Esophagus muscularis mucosa (tissue), 4 donors: ENCODE measurements at regions not wholly inside any gene's neighbourhood (a gene's known extent, or its start where the extent isn't known, plus 50 kb on each side); places are given as distances from the start of the nearest gene placed in this dataset.

ENCODE experiments used
- DNase-seq: peaks from one replicate; pipeline ENCODE4 v3.0.0-alpha.2; 2017; ENCODE audit errors: extremely low spot score
- H3K27ac ChIP-seq, 4 donors: fragments of 200-600 bp; sonication (generic); replicated peaks in 1 of 4; 1 replicate in 3 of 4; 2 replicates in 1 of 4; pipeline ENCODE4 v1.5.1; 2016 to 2019; ENCODE audit warnings: mild to moderate bottlenecking in 1 of 4
- H3K27me3 ChIP-seq, 4 donors: fragments of 200-600 bp; sonication (generic); one replicate each; pipeline versions ENCODE4 v1.5.1 to v1.6.0; 2016 to 2019
- H3K36me3 ChIP-seq, 4 donors: fragments of 200-600 bp; sonication (generic); one replicate each; pipeline ENCODE4 v1.5.1; 2016 to 2019
- H3K4me1 ChIP-seq, 4 donors: fragments of 200-600 bp; sonication (generic); one replicate each; pipeline ENCODE4 v1.5.1; 2016 to 2019
- H3K4me3 ChIP-seq, 4 donors: fragments of 200-600 bp; sonication (generic); 1 replicate in 2 of 4; 2 replicates in 2 of 4; pipeline ENCODE4 v1.5.1; 2016 to 2019; ENCODE audit warnings: mild to moderate bottlenecking in 4 of 4, moderate library complexity in 1 of 4
- H3K9me3 ChIP-seq, 4 donors: fragments of 200-600 bp; sonication (generic); 1 replicate in 3 of 4; 2 replicates in 1 of 4; pipeline ENCODE4 v1.5.1; 2016 to 2019
- EP300 ChIP-seq: sonication (generic); formaldehyde crosslinking; IDR thresholded peaks from one replicate; pipeline ENCODE4 v1.6.1; 2017; ENCODE audit warnings: antibody characterized with exemption
- POLR2A ChIP-seq: fragments of 450-650 bp; IDR thresholded peaks from one replicate; pipeline ENCODE4 v1.6.1; 2017; ENCODE audit warnings: antibody characterized with exemption, moderate library complexity, mild to moderate bottlenecking, low read depth
- POLR2AphosphoS5 ChIP-seq, 2 donors: sonication (generic); formaldehyde crosslinking; IDR thresholded peaks; one replicate each; pipeline ENCODE4 v1.6.1; 2017; ENCODE audit warnings: antibody characterized with exemption in 2 of 2
- WGBS: methylation state at CpG from one replicate; pipeline ENCODE4 v1.1.5; 2018; 5-methylcytosine and 5-hydroxymethylcytosine counted together
- intact Hi-C: fragments of 100-400 bp; cut with DNase I; formaldehyde crosslinking; loops from one replicate; pipeline ENCODE4 v1.15.1; 2023
- TF ChIP-seq, protein P1 (sequence below), 3 experiments: fragments of 200-600 bp in 2 of 3; fragments of 450-650 bp in 1 of 3; sonication (generic) in 2 of 3; IDR thresholded peaks; one replicate each; pipeline ENCODE4 v1.5.1; 2017 to 2019; ENCODE audit warnings: antibody characterized with exemption in 3 of 3, mild to moderate bottlenecking in 2 of 3, moderate library complexity in 1 of 3

DNA sequence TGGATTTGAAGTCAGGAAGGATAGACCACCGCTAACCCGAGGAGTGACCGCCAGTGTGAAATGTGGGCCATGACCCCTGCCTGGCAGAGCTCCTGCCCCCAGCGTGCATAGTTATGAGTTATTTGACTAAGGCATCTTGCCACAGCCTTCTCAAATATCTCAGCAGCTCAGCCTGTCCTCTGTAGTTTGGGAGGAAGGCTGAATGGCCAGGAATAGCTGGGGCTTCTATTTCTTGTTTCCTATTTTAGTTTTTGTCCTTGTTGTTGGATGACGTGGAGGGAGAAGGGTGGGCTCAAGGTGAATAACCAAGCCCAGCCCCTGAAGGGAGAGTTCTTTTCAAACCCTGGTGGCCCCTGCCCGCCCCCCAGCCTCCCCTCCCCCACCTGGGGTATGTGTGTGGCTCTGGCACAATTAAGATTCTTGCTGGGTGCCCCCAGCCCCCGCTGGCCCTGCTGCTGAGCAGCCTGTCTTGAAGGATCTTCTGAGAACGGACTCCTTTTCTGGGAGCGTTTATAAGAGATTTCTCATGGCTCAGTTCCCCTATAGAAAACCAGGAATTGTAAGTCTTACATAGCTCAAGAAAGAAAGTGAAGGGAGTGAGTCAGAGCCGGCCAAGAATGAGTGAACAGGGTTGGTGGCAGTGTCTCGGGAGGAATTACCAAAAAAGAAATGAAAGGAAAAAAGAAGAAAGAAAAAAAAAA is 157.4 kb downstream of the GLI2 start:
- Histone ChIP-seq H3K27me3 (no peaks in the 10 kb centered on the region), H3K4me3 (no peak overlapping the region), H3K4me1 (peaks cover 8 to 17% (median 15%) of the 10 kb centered on the region in 4 donors), H3K36me3 (no peaks in the 10 kb centered on the region), H3K27ac (peak overlapping the region in 1 of 4 donors; percentile 35), H3K9me3 (no peaks in the 10 kb centered on the region)
- TF ChIP-seq, protein P1, sequence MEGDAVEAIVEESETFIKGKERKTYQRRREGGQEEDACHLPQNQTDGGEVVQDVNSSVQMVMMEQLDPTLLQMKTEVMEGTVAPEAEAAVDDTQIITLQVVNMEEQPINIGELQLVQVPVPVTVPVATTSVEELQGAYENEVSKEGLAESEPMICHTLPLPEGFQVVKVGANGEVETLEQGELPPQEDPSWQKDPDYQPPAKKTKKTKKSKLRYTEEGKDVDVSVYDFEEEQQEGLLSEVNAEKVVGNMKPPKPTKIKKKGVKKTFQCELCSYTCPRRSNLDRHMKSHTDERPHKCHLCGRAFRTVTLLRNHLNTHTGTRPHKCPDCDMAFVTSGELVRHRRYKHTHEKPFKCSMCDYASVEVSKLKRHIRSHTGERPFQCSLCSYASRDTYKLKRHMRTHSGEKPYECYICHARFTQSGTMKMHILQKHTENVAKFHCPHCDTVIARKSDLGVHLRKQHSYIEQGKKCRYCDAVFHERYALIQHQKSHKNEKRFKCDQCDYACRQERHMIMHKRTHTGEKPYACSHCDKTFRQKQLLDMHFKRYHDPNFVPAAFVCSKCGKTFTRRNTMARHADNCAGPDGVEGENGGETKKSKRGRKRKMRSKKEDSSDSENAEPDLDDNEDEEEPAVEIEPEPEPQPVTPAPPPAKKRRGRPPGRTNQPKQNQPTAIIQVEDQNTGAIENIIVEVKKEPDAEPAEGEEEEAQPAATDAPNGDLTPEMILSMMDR (IDR thresholded peaks at IDR 0.05) = no peak
- TF ChIP-seq POLR2A = no peak
- TF ChIP-seq POLR2AphosphoS5 (IDR thresholded peaks at IDR 0.05) = no peak
- TF ChIP-seq EP300 = no peak
- intact Hi-C loops = no loop called here
- WGBS = 34% methylated on average over 11 of the region's 11 CpGs
- DNase-seq = no peak

DNA sequence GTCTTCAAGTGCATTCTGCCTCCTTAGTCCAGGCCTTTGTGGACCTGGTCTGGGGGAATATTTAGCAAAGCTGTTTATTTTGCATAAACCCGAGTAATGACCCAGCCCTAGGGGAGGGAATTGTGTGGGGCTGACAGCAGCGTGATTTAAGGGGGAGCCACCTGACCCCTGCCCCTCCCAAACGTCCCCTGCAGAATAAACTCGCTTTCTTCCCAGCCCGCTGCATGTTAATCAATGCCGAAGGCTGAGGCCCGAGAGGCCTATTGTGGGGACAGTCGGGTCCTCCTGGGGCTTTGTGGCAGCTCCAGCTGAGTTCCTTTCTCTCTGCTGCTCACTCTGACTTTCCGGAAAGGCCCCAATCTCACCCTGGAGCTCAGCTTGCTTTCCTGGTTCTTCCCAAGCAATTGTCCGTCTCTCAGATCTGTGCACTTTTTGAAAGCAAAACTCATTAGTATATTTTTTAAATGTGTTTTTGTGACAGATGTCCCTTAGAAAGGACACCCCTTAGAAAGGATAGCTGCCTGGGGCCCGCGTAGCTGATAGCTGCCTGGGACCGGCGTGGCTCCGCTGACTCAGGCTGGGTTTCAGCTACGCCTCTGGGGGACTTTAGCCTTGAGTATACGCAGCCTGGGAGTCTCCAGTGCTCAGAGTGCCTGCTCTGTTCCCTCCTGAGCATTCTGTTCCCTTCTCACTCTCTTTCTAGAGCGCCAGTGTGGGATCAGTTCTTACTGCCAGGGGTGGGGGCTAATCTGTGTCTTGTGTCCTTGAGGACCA is 158.3 kb downstream of the GLI2 start:
- H3K27ac ChIP-seq = peak overlapping the region in 1 of 4 donors; percentile 35
- H3K27me3 ChIP-seq = no peaks in the 10 kb centered on the region
- H3K4me3 ChIP-seq = no peak overlapping the region
- H3K36me3 ChIP-seq = no peaks in the 10 kb centered on the region
- intact Hi-C loops = no loop called here
- no peaks in the 10 kb centered on the region for H3K9me3 ChIP-seq
- peaks cover 8 to 21% (median 16%) of the 10 kb centered on the region in 4 donors for H3K4me1 ChIP-seq
- TF ChIP-seq, protein P1 (IDR thresholded peaks at IDR 0.05) = no peak
- TF ChIP-seq EP300 (no peak), POLR2A (no peak), POLR2AphosphoS5 (IDR thresholded peaks at IDR 0.05) (no peak)
- WGBS = 78% methylated on average over 18 of the region's 18 CpGs
- no peak for DNase-seq

DNA sequence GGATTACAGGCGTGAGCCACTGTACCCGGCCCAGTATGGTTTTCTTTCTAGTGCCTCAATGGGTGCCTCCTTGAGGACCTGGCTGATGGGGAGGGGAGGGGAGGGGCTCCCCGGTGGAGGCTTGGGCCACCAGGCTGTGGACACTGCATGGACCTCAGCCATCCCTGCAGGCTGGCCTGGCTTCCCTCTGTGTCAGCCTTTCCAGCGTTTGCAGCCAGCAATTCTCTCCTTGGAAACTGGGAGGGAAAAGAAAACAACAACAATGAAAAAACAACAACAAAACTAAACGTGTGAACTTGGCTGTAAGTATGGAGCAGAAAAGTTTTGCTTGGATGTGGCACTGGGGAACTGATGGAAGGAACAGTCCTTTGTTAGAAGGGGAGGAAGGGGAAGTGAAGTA is 159.3 kb downstream of the GLI2 start:
- DNase-seq = no peak

DNA sequence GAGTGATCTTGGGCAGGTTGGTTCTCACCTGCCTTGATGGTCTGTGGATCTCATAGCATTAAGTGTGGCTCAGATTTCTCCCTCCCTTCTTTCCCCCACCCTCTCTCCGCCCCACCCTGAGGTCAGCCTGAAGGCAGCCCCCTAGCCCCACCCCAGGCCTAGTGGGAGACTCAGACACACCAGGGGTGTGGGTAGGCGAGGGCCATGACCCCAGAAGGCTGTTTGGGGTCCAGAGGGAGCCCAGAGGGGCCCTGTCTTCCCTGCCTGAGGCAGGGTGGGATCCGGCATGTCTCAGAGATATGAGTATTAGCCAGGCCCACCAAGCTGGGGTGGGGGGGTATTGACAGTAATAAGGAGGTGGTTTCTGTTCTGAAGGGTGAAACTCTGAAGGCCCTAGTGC is 160.5 kb downstream of the GLI2 start:
- TF ChIP-seq POLR2A (no peak), POLR2AphosphoS5 (IDR thresholded peaks at IDR 0.05) (no peak), EP300 (no peak)
- TF ChIP-seq, protein P1 (IDR thresholded peaks at IDR 0.05) = no peak
- no peak overlapping the region for H3K27ac ChIP-seq
- H3K27me3 ChIP-seq = no peaks in the 10 kb centered on the region
- H3K4me1 ChIP-seq = peaks cover 8 to 32% (median 27%) of the 10 kb centered on the region in 4 donors
- no peaks in the 10 kb centered on the region for H3K36me3 ChIP-seq
- intact Hi-C loops = no loop called here
- no peak for DNase-seq
- no peaks in the 10 kb centered on the region for H3K9me3 ChIP-seq
- 89% methylated on average over 3 of the region's 3 CpGs for WGBS
- H3K4me3 ChIP-seq = no peak overlapping the region

More for the DNA sequence above, 159.3 kb downstream of the GLI2 start:
- Histone ChIP-seq H3K27ac (no peak overlapping the region), H3K4me1 (peaks cover 8 to 24% (median 21%) of the 10 kb centered on the region in 4 donors), H3K4me3 (no peak overlapping the region), H3K9me3 (no peaks in the 10 kb centered on the region), H3K27me3 (no peaks in the 10 kb centered on the region), H3K36me3 (no peaks in the 10 kb centered on the region)
- WGBS = 73% methylated on average over 5 of the region's 5 CpGs
- TF ChIP-seq EP300 (no peak), POLR2A (no peak), POLR2AphosphoS5 (IDR thresholded peaks at IDR 0.05) (no peak)
- TF ChIP-seq, protein P1 (IDR thresholded peaks at IDR 0.05) = no peak
- intact Hi-C loops = no loop called here
